NCI-H82 treated with DMSO at 0.1 percent for 48 hours (cell line): ENCODE measurements at regions not wholly inside any gene's neighbourhood (a gene's known extent, or its start where the extent isn't known, plus 50 kb on each side); places are given as distances from the start of the nearest gene placed in this dataset.

Experiments
- DNase-seq: peaks from one replicate; lab custom pipeline; 2025; ENCODE audit not compliant: unreplicated experiment; lab: John Stamatoyannopoulos, UW

GRCh38 chr18:51398104-51398503 lies 200.6 kb upstream of the MEX3C start:
- no peak for DNase-seq

GRCh38 chr18:51399491-51400122 lies 202.1 kb upstream of the MEX3C start:
- DNase-seq: no peak

GRCh38 chr18:51400721-51401120 lies 203.2 kb upstream of the MEX3C start:
- no peak for DNase-seq

GRCh38 chr18:51401912-51402311 lies 204.4 kb upstream of the MEX3C start:
- DNase-seq: no peak

GRCh38 chr18:51404620-51405019 lies 207.1 kb upstream of the MEX3C start:
- DNase-seq: no peak

GRCh38 chr18:51405683-51406477 lies 208.4 kb upstream of the MEX3C start:
- no peak for DNase-seq

GRCh38 chr18:51417643-51418483 lies 220.4 kb upstream of the MEX3C start:
- DNase-seq: no peak

- DNase-seq: no peak
Observed at GRCh38 chr18:51425475-51425874, 228.0 kb upstream of the MEX3C start.

- no peak for DNase-seq
Observed at GRCh38 chr18:51425889-51426288, 228.4 kb upstream of the MEX3C start.

- DNase-seq: no peak
Observed at GRCh38 chr18:51426996-51427395, 229.5 kb upstream of the MEX3C start.

- no peak for DNase-seq
Observed at GRCh38 chr18:51429644-51430043, 232.2 kb upstream of the MEX3C start.

- no peak for DNase-seq
Observed at GRCh38 chr18:51430538-51430937, 233.1 kb upstream of the MEX3C start.

GRCh38 chr18:51433296-51433695 lies 235.8 kb upstream of the MEX3C start:
- DNase-seq: no peak

- DNase-seq: no peak
Observed at GRCh38 chr18:51433881-51434280, 236.4 kb upstream of the MEX3C start.

- no peak for DNase-seq
Observed at GRCh38 chr18:51437280-51438271, 240.1 kb upstream of the MEX3C start.

- DNase-seq: no peak
Observed at GRCh38 chr18:51438797-51439350, 241.4 kb upstream of the MEX3C start.

- DNase-seq: no peak
Observed at GRCh38 chr18:51442012-51442411, 244.5 kb upstream of the MEX3C start.

- no peak for DNase-seq
Observed at GRCh38 chr18:51446571-51447210, 249.2 kb upstream of the MEX3C start.
